GM12873 (cell line): ENCODE measurements at regions not wholly inside any gene's neighbourhood (a gene's known extent, or its start where the extent isn't known, plus 50 kb on each side); places are given as distances from the start of the nearest gene placed in this dataset.

Experiments used
- TF ChIP-seq, protein P1 (sequence below): IDR thresholded peaks from 2 replicates; pipeline ENCODE4 v1.5.1; 2012; ENCODE audit warnings: low read depth, mild to moderate bottlenecking, moderate library complexity, low read length, control low read depth; ENCODE audit not compliant: insufficient read depth; ENCODE audit errors: missing control alignments

DNA sequence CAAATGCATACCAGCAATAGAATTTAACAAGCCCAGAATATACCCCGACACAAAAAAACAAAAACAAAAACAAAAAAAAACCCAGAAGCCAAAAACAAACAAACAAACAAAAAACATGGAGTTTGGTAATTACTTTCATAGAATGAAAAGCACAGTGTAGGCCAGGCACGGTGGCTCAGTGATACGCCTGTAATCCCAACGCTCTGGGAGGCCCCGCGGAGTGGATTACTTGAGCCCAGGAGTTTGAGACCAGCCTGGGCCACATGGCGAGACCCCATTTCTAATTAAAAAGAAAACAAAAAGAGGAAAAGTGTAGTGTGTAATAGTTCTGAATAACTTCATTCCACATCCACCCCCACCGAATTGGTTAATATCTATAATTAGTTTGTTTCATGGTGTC lies 1265.7 kb downstream of the NCAM2 start:
- TF ChIP-seq, protein P1, sequence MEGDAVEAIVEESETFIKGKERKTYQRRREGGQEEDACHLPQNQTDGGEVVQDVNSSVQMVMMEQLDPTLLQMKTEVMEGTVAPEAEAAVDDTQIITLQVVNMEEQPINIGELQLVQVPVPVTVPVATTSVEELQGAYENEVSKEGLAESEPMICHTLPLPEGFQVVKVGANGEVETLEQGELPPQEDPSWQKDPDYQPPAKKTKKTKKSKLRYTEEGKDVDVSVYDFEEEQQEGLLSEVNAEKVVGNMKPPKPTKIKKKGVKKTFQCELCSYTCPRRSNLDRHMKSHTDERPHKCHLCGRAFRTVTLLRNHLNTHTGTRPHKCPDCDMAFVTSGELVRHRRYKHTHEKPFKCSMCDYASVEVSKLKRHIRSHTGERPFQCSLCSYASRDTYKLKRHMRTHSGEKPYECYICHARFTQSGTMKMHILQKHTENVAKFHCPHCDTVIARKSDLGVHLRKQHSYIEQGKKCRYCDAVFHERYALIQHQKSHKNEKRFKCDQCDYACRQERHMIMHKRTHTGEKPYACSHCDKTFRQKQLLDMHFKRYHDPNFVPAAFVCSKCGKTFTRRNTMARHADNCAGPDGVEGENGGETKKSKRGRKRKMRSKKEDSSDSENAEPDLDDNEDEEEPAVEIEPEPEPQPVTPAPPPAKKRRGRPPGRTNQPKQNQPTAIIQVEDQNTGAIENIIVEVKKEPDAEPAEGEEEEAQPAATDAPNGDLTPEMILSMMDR, result no peak

- TF ChIP-seq, protein P1, result no peak
Observed at GRCh38 chr21:22277341-22277740, 1279.1 kb downstream of the NCAM2 start.

DNA sequence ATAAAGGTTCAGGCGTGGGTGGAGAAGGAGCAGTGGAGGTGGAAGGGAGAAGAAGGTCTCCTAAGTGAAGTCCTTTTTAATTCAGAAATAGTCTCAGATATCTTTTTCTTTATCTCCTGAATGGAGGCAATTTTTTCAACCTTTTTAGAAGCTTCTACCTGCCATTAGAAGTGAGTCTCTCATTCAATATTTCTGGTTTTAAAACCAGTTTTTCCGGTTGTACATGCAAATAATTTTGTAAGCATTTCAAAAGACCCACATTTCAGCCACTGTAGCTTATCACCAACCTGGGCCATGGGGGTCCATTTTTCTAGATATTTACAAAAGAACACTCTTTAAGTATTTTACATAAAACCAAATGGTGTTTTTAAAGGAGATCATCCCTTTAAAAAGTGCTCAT lies 1280.2 kb downstream of the NCAM2 start:
- TF ChIP-seq, protein P1, result no peak

GRCh38 chr21:22280851-22281250 lies 1282.6 kb downstream of the NCAM2 start:
- TF ChIP-seq, protein P1, result no peak

DNA sequence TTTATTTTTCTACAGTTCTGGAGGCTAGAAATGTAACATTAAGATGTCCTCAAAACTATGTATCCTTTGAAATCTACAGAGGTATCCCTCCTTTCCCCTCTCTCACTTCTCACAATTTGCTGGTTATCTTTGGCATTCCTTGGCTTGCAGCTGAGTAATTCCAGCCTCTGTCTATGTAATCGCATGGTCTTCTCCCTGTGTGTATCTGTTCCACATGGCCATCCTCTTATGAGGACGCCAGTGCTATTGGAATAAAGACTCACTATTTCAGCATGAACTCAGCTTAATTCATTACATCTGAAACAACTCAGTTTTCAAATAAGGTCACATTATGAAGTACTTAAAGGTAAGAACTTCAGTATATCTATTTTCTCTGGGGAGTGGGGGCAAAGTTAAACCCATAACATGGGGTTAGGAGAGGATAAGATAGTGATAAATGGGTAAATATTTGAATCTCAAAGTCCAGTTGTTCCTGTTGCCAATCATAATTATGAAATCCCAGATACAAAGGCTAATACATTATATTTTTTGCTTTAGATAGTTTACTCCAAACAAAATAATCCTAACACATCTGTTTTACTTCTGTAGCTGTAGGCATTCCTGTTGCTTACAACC lies 1290.8 kb downstream of the NCAM2 start:
- TF ChIP-seq, protein P1, result no peak

DNA sequence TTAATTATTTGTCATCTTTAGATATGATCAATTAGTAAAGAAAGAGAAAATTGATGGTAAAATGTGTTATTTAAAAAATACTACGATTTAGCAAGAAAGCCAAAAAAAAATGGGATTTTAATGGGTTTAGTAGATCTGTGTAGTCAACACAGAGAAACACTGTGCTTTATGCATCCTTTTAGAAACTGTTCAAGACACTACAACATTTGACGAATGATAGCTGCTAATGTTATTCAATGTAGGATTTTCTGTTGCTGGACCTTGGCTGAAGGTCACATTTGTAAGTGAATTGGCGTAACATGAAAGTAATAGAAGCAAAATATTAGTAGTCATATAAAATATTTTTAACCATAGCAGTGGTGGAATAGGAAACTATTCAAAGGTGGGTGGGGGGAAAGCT lies 1293.9 kb downstream of the NCAM2 start:
- TF ChIP-seq, protein P1, result no peak

GRCh38 chr21:22297575-22297974 lies 1299.4 kb downstream of the NCAM2 start:
- TF ChIP-seq, protein P1, result no peak
